Left ventricle myocardium inferior (tissue), 1 donor: ENCODE measurements at regions not wholly inside any gene's neighbourhood (a gene's known extent, or its start where the extent isn't known, plus 50 kb on each side); places are given as distances from the start of the nearest gene placed in this dataset.

Source experiments
- DNase-seq: peaks from one replicate; pipeline ENCODE4 v3.0.0-alpha.2; 2020
- H3K27ac ChIP-seq: fragments of 200-600 bp; replicated peaks from 2 replicates; pipeline ENCODE4 v1.8.0; 2021
- H3K27me3 ChIP-seq: fragments of 200-600 bp; 2 replicates; pipeline ENCODE4 v1.8.0; 2021; ENCODE audit warnings: low read depth
- H3K36me3 ChIP-seq: fragments of 200-600 bp; 2 replicates; pipeline ENCODE4 v1.8.0; 2021
- H3K4me1 ChIP-seq: fragments of 200-600 bp; 2 replicates; pipeline ENCODE4 v1.8.0; 2021
- H3K4me3 ChIP-seq: fragments of 200-600 bp; 2 replicates; pipeline ENCODE4 v1.8.0; 2021; ENCODE audit warnings: mild to moderate bottlenecking, moderate library complexity
- H3K9me3 ChIP-seq: fragments of 200-600 bp; replicated peaks from 2 replicates; pipeline ENCODE4 v1.8.0; 2021
- CTCF ChIP-seq: fragments of 200-600 bp; IDR thresholded peaks from 2 replicates; pipeline ENCODE4 v1.8.0; 2021; ENCODE audit warnings: antibody characterized with exemption, mild to moderate bottlenecking, borderline replicate concordance
- intact Hi-C: fragments of 100-400 bp; cut with micrococcal nuclease; formaldehyde crosslinking; loops from one replicate; pipeline ENCODE4 v1.11.0; 2022
- donor health status: DM: no; HTN: yes; CAD: no; lungs with severe emphysema.

DNA sequence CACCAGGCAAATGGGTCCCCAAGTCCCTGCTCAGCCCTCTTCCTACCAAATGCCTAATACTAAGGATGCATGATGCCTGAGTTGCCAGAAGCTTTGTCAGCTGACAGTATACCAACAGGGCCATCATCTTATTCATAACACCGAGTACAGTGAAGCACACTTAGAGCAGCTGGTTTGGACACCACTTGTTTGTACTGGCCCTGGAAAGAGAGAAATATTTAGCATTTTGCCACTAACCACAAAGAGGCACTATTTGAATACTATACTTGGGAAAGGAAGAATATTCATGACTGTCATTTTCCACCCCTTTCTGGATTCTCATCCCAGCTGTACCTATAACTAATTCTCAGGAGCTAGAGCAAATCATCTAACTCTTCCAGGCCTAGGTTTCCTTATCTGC is 364.4 kb upstream of the KIF2A start:
- Histone ChIP-seq H3K4me1 (no peaks in the 10 kb centered on the region), H3K27me3 (peaks cover 25% of the 10 kb centered on the region), H3K4me3 (no peak overlapping the region), H3K27ac (no peak overlapping the region), H3K9me3 (no peaks in the 10 kb centered on the region), H3K36me3 (no peaks in the 10 kb centered on the region)
- intact Hi-C loops: no loop called here
- no peak for DNase-seq
- no peak for TF ChIP-seq CTCF

DNA sequence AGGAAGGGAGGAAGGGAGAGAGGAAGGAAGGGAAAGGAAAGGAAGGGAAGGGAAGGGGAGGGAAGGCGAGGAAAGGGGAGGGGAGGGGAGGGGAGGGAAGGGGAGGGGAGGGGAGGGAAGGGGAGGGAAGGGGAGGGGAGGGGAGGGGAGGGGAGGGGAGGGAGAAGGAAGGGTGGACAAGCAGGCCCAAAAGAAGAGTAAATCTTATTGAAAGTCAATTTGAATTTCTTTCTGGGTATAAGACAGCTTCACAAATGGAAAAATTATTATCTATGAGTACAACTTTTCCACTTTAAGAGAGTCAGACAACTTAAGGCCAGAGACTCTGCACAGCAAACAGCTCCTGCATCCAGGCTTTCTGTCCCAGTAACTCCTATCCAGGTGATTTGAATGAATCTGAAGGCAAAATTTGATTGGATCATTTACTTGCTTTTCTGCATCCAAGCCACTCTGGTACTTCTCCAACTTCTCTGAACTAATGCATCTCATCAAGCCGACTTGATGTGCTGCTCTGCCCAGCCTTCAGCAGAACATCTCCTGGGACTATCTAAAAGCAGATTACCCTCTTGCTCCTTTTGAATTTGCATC is 363.4 kb upstream of the KIF2A start:
- TF ChIP-seq CTCF: no peak
- H3K27me3 ChIP-seq: peaks cover 25% of the 10 kb centered on the region
- H3K36me3 ChIP-seq: no peaks in the 10 kb centered on the region
- H3K9me3 ChIP-seq: no peaks in the 10 kb centered on the region
- H3K4me1 ChIP-seq: no peaks in the 10 kb centered on the region
- intact Hi-C loops: no loop called here
- H3K27ac ChIP-seq: no peak overlapping the region
- no peak overlapping the region for H3K4me3 ChIP-seq
- DNase-seq: no peak

DNA sequence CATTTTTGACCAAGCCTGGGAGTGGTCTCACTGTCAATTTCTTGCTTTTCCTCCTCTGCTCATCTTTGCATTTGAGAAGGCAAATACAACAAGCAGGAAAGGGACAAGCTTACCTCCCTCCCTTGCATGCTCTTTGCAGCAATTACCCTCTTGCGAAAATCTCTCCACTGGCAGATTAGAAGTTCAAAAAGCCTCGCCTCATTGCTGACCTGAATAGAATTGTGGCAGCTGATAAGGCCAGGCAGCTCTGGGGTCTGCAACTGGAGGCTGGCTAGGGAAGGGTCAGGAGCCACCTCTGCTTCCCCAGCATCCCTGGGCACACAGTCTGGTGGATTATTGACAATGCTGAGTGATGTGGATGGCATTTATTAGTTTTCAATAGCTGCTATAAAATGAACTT is 362.3 kb upstream of the KIF2A start:
- DNase-seq: no peak
- Histone ChIP-seq H3K4me3 (no peak overlapping the region), H3K9me3 (no peaks in the 10 kb centered on the region), H3K27me3 (peaks cover 25% of the 10 kb centered on the region), H3K4me1 (no peaks in the 10 kb centered on the region), H3K27ac (no peak overlapping the region), H3K36me3 (no peaks in the 10 kb centered on the region)
- no peak for TF ChIP-seq CTCF
- intact Hi-C loops: no loop called here

DNA sequence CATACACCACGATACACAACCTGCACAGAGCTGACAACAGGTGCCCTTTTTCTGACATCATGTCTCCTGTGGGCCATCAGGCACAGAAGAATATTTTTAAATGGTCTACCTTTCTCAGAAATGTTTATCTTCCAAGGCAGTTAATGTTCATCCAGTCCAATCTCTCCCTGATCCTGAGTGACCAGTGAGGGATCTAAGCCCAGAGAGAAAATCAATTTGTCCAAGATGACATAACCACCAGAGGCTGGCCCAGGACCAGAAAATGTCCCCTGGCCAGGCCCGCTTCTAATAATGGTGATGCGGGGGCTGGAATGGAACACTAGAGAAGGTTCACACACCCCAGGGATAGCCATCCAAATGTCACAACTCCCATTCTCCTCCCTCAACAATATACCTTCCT is 357.9 kb upstream of the KIF2A start:
- no peaks in the 10 kb centered on the region for H3K4me1 ChIP-seq
- H3K27me3 ChIP-seq: peaks cover 17% of the 10 kb centered on the region
- intact Hi-C loops: no loop called here
- no peak overlapping the region for H3K4me3 ChIP-seq
- TF ChIP-seq CTCF: no peak
- H3K36me3 ChIP-seq: no peaks in the 10 kb centered on the region
- no peaks in the 10 kb centered on the region for H3K9me3 ChIP-seq
- no peak overlapping the region for H3K27ac ChIP-seq
- no peak for DNase-seq

GRCh38 chr5:61949054-61949678 is 356.8 kb upstream of the KIF2A start:
- H3K9me3 ChIP-seq: no peaks in the 10 kb centered on the region
- H3K27ac ChIP-seq: no peak overlapping the region
- H3K4me1 ChIP-seq: no peaks in the 10 kb centered on the region
- intact Hi-C loops: no loop called here
- H3K36me3 ChIP-seq: no peaks in the 10 kb centered on the region
- no peak overlapping the region for H3K4me3 ChIP-seq
- no peak for TF ChIP-seq CTCF
- no peak for DNase-seq
- peaks cover 17% of the 10 kb centered on the region for H3K27me3 ChIP-seq
